Mesendoderm (in vitro differentiated cells): ENCODE measurements at regions not wholly inside any gene's neighbourhood (a gene's known extent, or its start where the extent isn't known, plus 50 kb on each side); places are given as distances from the start of the nearest gene placed in this dataset.

Experiments
- DNase-seq: peaks from one replicate; pipeline ENCODE4 v3.0.0; 2013
- H2AK5ac ChIP-seq: 2 replicates; pipeline ENCODE4 v1.6.1; 2013; ENCODE audit warnings: low read length, inconsistent platforms
- H2BK120ac ChIP-seq: 2 replicates; pipeline ENCODE4 v1.6.1; 2013; ENCODE audit warnings: low read depth, mild to moderate bottlenecking, low read length, moderate library complexity, mixed read lengths
- H2BK15ac ChIP-seq: replicated peaks from 2 replicates; pipeline ENCODE4 v1.6.1; 2013; ENCODE audit warnings: low read depth, mild to moderate bottlenecking, moderate library complexity
- H2BK5ac ChIP-seq: 2 replicates; pipeline ENCODE4 v1.6.1; 2013; ENCODE audit warnings: low read length, inconsistent platforms
- H3K18ac ChIP-seq: 2 replicates; pipeline ENCODE4 v1.6.1; 2013; ENCODE audit warnings: mild to moderate bottlenecking, low read length, mixed read lengths
- H3K23ac ChIP-seq: one replicate; pipeline ENCODE4 v1.6.1; 2013; ENCODE audit warnings: low read length
- H3K27ac ChIP-seq: 2 replicates; pipeline ENCODE4 v1.5.1; 2013; ENCODE audit warnings: low read depth, mild to moderate bottlenecking, inconsistent platforms, low read length, moderate library complexity
- H3K27me3 ChIP-seq: 2 replicates; pipeline ENCODE4 v1.6.1; 2013; ENCODE audit warnings: low read length, control low read depth, mild to moderate bottlenecking, inconsistent platforms; ENCODE audit not compliant: insufficient read depth, poor library complexity
- H3K36me3 ChIP-seq: 2 replicates; pipeline ENCODE4 v1.6.1; 2013; ENCODE audit warnings: low read length, inconsistent platforms; ENCODE audit not compliant: control insufficient read depth, insufficient read depth
- H3K4ac ChIP-seq: one replicate; pipeline ENCODE4 v1.6.1; 2013; ENCODE audit warnings: low read depth, mild to moderate bottlenecking, low read length, moderate library complexity
- H3K4me1 ChIP-seq: 2 replicates; pipeline ENCODE4 v1.6.1; 2013; ENCODE audit warnings: low read depth, low read length, inconsistent platforms; ENCODE audit not compliant: control insufficient read depth
- H3K4me2 ChIP-seq: 2 replicates; pipeline ENCODE4 v1.6.1; 2013; ENCODE audit warnings: low read length
- H3K4me3 ChIP-seq: 2 replicates; pipeline ENCODE4 v1.5.1; 2013; ENCODE audit warnings: mild to moderate bottlenecking, low read length
- H3K56ac ChIP-seq: one replicate; pipeline ENCODE4 v1.6.1; 2013; ENCODE audit warnings: low read length
- H3K79me1 ChIP-seq: 2 replicates; pipeline ENCODE4 v1.6.1; 2013; ENCODE audit warnings: low read length, inconsistent platforms
- H3K79me2 ChIP-seq: 2 replicates; pipeline ENCODE4 v1.6.1; 2013; ENCODE audit warnings: mild to moderate bottlenecking, low read length; ENCODE audit not compliant: control insufficient read depth, insufficient read depth
- H3K9ac ChIP-seq: 2 replicates; pipeline ENCODE4 v1.6.1; 2013; ENCODE audit warnings: low read length, inconsistent platforms
- H4K5ac ChIP-seq: one replicate; pipeline ENCODE4 v1.6.1; 2013; ENCODE audit warnings: low read length
- H4K8ac ChIP-seq: one replicate; pipeline ENCODE4 v1.6.1; 2013; ENCODE audit warnings: low read depth, mild to moderate bottlenecking, control low read depth, low read length, moderate library complexity
- WGBS: extraction: QIAGEN DNeasy Blood & Tissue Kit; methylation state at CpG from one replicate; pipeline ENCODE4 v1.1.7; 2013; ENCODE audit warnings: low lambda C conversion rate, missing lambda C conversion rate; ENCODE audit not compliant: insufficient coverage; ENCODE audit errors: extremely low coverage; 5-methylcytosine and 5-hydroxymethylcytosine counted together

DNA sequence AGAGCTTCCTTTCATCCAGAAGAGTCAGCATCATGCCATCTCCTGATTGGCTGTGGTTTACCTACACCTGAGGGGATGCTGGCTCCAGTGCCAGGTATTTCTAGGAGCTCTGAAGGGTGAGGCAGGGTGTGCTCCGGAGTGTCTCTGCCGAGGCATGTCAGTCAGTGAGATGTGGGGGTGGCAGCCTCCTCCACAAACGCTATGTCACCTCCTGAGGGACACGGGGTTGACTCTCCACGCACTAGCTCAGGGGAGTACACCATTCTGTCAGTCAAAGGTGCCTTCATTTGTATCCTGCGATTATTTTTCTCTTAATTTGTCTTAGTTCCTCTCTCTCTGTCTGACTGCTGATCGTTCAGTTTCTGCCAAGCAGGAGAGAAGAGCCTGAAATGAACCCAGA lies 604.5 kb downstream of the VRK1 start:
- Histone ChIP-seq H3K79me2 (no peaks in the 10 kb centered on the region), H3K79me1 (no peaks in the 10 kb centered on the region), H3K4me2 (no peak overlapping the region), H4K5ac (no peak overlapping the region), H2BK120ac (no peak overlapping the region), H3K18ac (no peak overlapping the region), H3K23ac (no peak overlapping the region), H3K27ac (no peak overlapping the region), H2BK15ac (no peak overlapping the region), H2BK5ac (no peak overlapping the region), H3K4ac (no peak overlapping the region), H3K4me1 (no peaks in the 10 kb centered on the region), H2AK5ac (no peak overlapping the region), H4K8ac (no peak overlapping the region), H3K27me3 (no peaks in the 10 kb centered on the region), H3K56ac (no peak overlapping the region), H3K9ac (no peak overlapping the region), H3K4me3 (no peak overlapping the region), H3K36me3 (no peaks in the 10 kb centered on the region)
- no peak for DNase-seq
- WGBS, result no CpG with 5 or more reads among the region's 7 CpGs

DNA sequence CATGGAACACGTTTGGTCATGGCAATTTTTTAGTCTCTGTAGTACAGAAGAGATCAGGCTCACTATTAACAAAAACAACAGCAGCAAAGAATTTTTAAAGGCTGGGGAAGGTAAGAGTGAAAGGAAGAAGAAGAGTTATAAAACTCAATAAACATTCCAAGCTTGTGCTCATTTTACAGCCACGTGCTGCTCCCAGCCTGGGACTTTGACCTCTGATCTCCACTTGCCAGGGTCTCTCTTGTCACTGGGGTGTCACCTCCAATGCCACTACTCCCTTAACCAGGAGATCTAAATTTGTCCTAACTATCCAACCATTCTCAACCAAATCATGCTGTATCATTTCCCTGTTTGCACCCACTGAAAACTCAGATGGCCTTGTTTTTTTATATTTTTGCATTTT lies 605.1 kb downstream of the VRK1 start:
- Histone ChIP-seq H3K36me3 (no peaks in the 10 kb centered on the region), H3K56ac (no peak overlapping the region), H3K4me3 (no peak overlapping the region), H3K4me1 (no peaks in the 10 kb centered on the region), H3K4ac (no peak overlapping the region), H3K27me3 (no peaks in the 10 kb centered on the region), H3K27ac (no peak overlapping the region), H2BK15ac (no peak overlapping the region), H4K5ac (no peak overlapping the region), H3K79me1 (no peaks in the 10 kb centered on the region), H3K23ac (no peak overlapping the region), H4K8ac (no peak overlapping the region), H3K18ac (no peak overlapping the region), H2BK5ac (no peak overlapping the region), H2BK120ac (no peak overlapping the region), H2AK5ac (no peak overlapping the region), H3K9ac (no peak overlapping the region), H3K79me2 (no peaks in the 10 kb centered on the region), H3K4me2 (no peak overlapping the region)
- no peak for DNase-seq
- WGBS, result no CpG with 5 or more reads among the region's 2 CpGs

DNA sequence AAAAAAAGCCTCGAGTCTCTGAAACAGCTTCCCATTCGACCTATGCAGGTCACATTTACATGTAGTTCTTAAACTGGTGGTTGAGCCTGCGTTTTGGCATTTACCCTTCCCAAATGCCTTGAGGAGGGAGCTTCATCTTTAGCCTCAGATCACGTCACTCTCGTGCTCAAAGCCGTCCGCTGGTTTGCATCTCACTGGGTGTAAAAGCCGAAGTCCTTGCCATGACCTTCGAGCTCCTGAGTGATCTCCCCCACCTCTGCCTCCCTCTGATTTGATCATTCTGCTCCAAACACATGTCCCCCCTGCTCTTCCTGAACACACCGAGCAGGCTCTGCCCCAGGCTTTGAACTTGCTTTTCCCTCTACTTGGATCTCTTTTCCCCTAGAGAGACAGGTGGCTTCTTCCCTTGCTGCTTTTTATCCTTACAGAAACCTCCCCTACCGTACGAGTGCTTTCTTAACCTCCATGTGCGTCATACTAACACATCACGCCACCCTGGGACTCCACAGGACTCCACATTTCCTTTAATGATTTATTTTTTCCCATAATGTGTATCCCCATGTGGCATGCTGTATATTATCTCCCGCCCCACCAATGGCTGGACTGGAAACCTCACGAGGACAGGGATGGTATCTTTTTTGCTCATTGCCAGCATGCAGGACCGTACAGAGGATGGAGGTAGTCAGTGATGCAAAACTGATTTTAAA lies 610.7 kb downstream of the VRK1 start:
- no peak for DNase-seq
- Histone ChIP-seq H3K36me3 (no peaks in the 10 kb centered on the region), H3K79me1 (no peaks in the 10 kb centered on the region), H3K4ac (no peak overlapping the region), H3K56ac (no peak overlapping the region), H3K79me2 (no peaks in the 10 kb centered on the region), H3K23ac (no peak overlapping the region), H4K8ac (no peak overlapping the region), H4K5ac (no peak overlapping the region), H2BK120ac (no peak overlapping the region), H3K9ac (no peak overlapping the region), H3K4me1 (peaks cover 2% of the 10 kb centered on the region), H3K4me2 (no peak overlapping the region), H3K27me3 (peaks cover 3% of the 10 kb centered on the region), H2AK5ac (no peak overlapping the region), H3K27ac (no peak overlapping the region), H3K18ac (no peak overlapping the region), H2BK15ac (no peak overlapping the region), H2BK5ac (no peak overlapping the region), H3K4me3 (no peak overlapping the region)
- WGBS, result no CpG with 5 or more reads among the region's 17 CpGs

DNA sequence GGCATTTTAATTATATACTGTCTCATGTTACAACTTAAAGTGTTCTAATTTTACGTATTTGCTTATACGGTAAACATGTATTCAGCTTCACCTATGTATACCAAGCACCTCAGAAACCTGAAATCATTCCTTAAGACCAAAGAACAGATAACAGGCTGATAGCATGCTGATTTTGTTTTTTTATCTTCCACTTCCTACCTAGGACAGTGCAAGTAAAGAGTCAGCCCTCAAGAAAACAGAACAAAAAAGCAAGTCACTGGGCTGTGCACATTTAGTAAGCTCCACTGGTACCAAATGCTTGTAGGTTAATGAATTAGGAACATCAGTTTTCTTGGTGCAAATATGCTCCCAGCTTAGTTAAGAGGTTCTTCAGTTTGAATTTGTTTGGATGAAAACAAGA lies 611.3 kb downstream of the VRK1 start:
- H3K23ac ChIP-seq, result no peak overlapping the region
- H4K8ac ChIP-seq, result no peak overlapping the region
- H3K4ac ChIP-seq, result no peak overlapping the region
- H3K4me3 ChIP-seq, result no peak overlapping the region
- H3K56ac ChIP-seq, result no peak overlapping the region
- no peak overlapping the region for H2BK120ac ChIP-seq
- H3K9ac ChIP-seq, result no peak overlapping the region
- DNase-seq, result no peak
- peaks cover 2% of the 10 kb centered on the region for H3K4me1 ChIP-seq
- H3K4me2 ChIP-seq, result no peak overlapping the region
- WGBS, result no CpG with 5 or more reads among the region's 2 CpGs
- H3K27ac ChIP-seq, result no peak overlapping the region
- H3K27me3 ChIP-seq, result peaks cover 3% of the 10 kb centered on the region
- H3K79me1 ChIP-seq, result no peaks in the 10 kb centered on the region
- H4K5ac ChIP-seq, result no peak overlapping the region
- H2BK5ac ChIP-seq, result no peak overlapping the region
- no peak overlapping the region for H2AK5ac ChIP-seq
- no peak overlapping the region for H3K18ac ChIP-seq
- H3K79me2 ChIP-seq, result no peaks in the 10 kb centered on the region
- no peaks in the 10 kb centered on the region for H3K36me3 ChIP-seq
- no peak overlapping the region for H2BK15ac ChIP-seq

DNA sequence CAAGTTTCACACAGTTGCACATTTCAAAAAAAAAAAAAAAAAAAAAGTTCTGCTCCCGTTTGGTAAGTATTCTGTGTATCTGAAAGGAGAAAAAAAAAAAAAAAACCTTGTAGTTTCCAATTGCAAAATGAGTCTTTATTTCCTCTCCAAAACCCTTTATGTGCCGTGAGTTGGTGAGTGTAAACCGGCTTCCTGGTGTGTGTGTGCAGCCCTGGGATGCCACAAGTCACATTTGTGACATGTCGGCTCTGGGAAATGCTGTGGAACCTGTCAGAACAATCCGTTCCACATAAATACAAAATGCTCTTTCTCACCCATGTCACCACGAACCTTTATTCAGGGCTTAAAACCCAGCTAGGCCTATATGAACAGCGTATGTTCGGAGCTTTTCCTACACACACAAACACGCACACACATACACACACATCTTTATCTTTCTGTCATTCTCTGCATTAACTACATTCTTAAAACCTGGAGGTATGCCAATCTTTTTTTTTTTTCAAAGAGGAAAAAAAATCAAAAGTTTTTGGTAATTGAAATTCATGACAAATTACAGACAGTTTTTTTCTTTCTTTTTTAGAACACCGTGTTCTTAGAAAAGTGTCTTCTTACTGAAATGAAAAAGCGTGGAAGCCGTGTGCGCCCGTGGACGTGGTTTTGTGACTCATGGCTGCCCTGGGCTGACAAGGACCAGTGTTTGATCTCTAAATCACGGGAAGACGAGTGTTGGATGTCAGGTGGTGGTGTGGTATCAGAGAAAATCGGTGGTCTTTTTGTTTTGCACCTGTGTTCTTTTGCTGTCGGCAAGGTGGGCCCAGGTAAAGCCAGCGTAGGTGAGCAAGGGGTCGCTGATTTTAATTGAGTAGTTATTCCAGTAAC lies 612.0 kb downstream of the VRK1 start:
- Histone ChIP-seq H3K4me3 (no peak overlapping the region), H3K36me3 (no peaks in the 10 kb centered on the region), H3K9ac (no peak overlapping the region), H4K5ac (no peak overlapping the region), H4K8ac (no peak overlapping the region), H3K4ac (no peak overlapping the region), H3K79me2 (no peaks in the 10 kb centered on the region), H2BK15ac (no peak overlapping the region), H3K56ac (no peak overlapping the region), H3K18ac (no peak overlapping the region), H3K4me2 (no peak overlapping the region), H2AK5ac (no peak overlapping the region), H3K27me3 (peaks cover 3% of the 10 kb centered on the region), H2BK120ac (no peak overlapping the region), H3K4me1 (peaks cover 3% of the 10 kb centered on the region), H3K27ac (no peak overlapping the region), H3K79me1 (no peaks in the 10 kb centered on the region), H3K23ac (no peak overlapping the region), H2BK5ac (no peak overlapping the region)
- 100% methylated on average over 1 of the region's 21 CpGs for WGBS
- no peak for DNase-seq
